GM12878 (cell line): ENCODE measurements at regions not wholly inside any gene's neighbourhood (a gene's known extent, or its start where the extent isn't known, plus 50 kb on each side); places are given as distances from the start of the nearest gene placed in this dataset.

ENCODE experiments used
- ATAC-seq: fragments of 200-7000 bp; cut with Tn5 transposase; 3 replicates; pipeline ENCODE4 v1.9.1; 2020; ENCODE audit warnings: mild to moderate bottlenecking, moderate library complexity
- BruUV-seq: library from RNA; stranded (reverse); fragments of 400-500 nt; replicated peaks from 2 replicates; lab custom pipeline; 2021; lab: Mats Ljungman, UMichigan
- CTCF ChIA-PET: fragments of 300-600 bp; sonication (Branson Sonifier 250); formaldehyde crosslinking; extraction: SDS; loops from one replicate; lab custom pipeline; 2021; ENCODE audit warnings: inconsistent platforms; lab: Yijun Ruan, JAX
- POLR2A ChIA-PET: fragments of 350-600 bp; formaldehyde crosslinking; extraction: SDS; loops from one replicate; lab custom pipeline; 2021; ENCODE audit warnings: inconsistent platforms; lab: Charles Lee
- RAD21 ChIA-PET: fragments of 300-600 bp; sonication (Branson Sonifier 250); formaldehyde crosslinking; loops from one replicate; lab custom pipeline; 2023; ENCODE audit warnings: antibody characterized with exemption; ENCODE audit not compliant: unreplicated experiment; lab: Charles Lee
- SMC1A ChIA-PET: fragments of 300-600 bp; sonication (Branson Sonifier 250); formaldehyde crosslinking; loops from one replicate; lab custom pipeline; 2023; ENCODE audit not compliant: unreplicated experiment, uncharacterized antibody; lab: Charles Lee
- DNase-seq: peaks from one replicate; pipeline ENCODE4 v3.0.0-alpha.2; 2011; ENCODE audit warnings: low read depth, low spot score
- FAIRE-seq: peaks from 3 replicates; lab custom pipeline; 2011; peaks lifted over from hg19 to GRCh38; lab: Jason Lieb, UNC
- H2AFZ ChIP-seq: 2 replicates; pipeline ENCODE4 v1.6.0; 2011; ENCODE audit warnings: low read depth, low read length, control low read depth; ENCODE audit not compliant: control insufficient read depth
- H3K27ac ChIP-seq: 2 replicates; pipeline ENCODE4 v1.5.1; 2011; ENCODE audit warnings: control low read depth; ENCODE audit not compliant: control insufficient read depth, insufficient read depth
- H3K27me3 ChIP-seq, 2 experiments: replicated peaks in 1 of 2; 2 replicates each; pipeline versions ENCODE4 v1.6.0 to v1.6.1; 2011; ENCODE audit warnings: low read length in 1 of 2; ENCODE audit not compliant: control insufficient read depth in 2 of 2, insufficient read depth in 2 of 2
- H3K36me3 ChIP-seq, 2 experiments: 2 replicates each; pipeline ENCODE4 v1.5.1; 2011; ENCODE audit warnings: low read length in 1 of 2; ENCODE audit not compliant: control insufficient read depth in 2 of 2, insufficient read depth in 2 of 2
- H3K4me1 ChIP-seq: 2 replicates; pipeline ENCODE4 v1.6.1; 2011; ENCODE audit warnings: mild to moderate bottlenecking, low read length, moderate library complexity, mixed read lengths; ENCODE audit not compliant: control insufficient read depth, insufficient read depth
- H3K4me2 ChIP-seq: 2 replicates; pipeline ENCODE4 v1.6.0; 2011; ENCODE audit warnings: control low read depth; ENCODE audit not compliant: control insufficient read depth, insufficient read depth
- H3K4me3 ChIP-seq: fragments of 200-600 bp; sonication (generic); 2 replicates; pipeline ENCODE4 v1.5.1; 2016
- H3K79me2 ChIP-seq: 2 replicates; pipeline ENCODE4 v1.6.0; 2011; ENCODE audit warnings: low read length; ENCODE audit not compliant: control insufficient read depth, insufficient read depth
- H3K9ac ChIP-seq: 2 replicates; pipeline ENCODE4 v1.8.0; 2011; ENCODE audit warnings: low read length, control low read depth, mixed read lengths; ENCODE audit not compliant: control insufficient read depth, insufficient read depth
- H3K9me3 ChIP-seq: replicated peaks from 3 replicates; pipeline ENCODE4 v1.5.1; 2011; ENCODE audit warnings: mild to moderate bottlenecking, low read length; ENCODE audit not compliant: control insufficient read depth, insufficient read depth
- H4K20me1 ChIP-seq: 2 replicates; pipeline ENCODE4 v1.6.0; 2011; ENCODE audit not compliant: control insufficient read depth, insufficient read depth
- BCL11A ChIP-seq: IDR thresholded peaks from 2 replicates; pipeline ENCODE4 v1.6.1; 2011; ENCODE audit warnings: low read depth, low read length
- CEBPB ChIP-seq, 2 experiments: fragments of 150-350 bp in 1 of 2; IDR thresholded peaks; 2 replicates each; pipeline ENCODE4 v1.6.1; 2012 to 2014; ENCODE audit warnings: low read depth in 2 of 2, low read length in 2 of 2, borderline replicate concordance in 1 of 2, inconsistent platforms in 1 of 2
- EED ChIP-seq: sonication (generic); IDR thresholded peaks from 2 replicates; pipeline ENCODE4 v1.6.1; 2016; ENCODE audit warnings: antibody characterized with exemption, low read depth
- ELK1 ChIP-seq: IDR thresholded peaks from 2 replicates; pipeline ENCODE4 v1.6.1; 2012; ENCODE audit warnings: low read depth, low read length, improper control_type of control experiment
- LARP7 ChIP-seq: fragments of 450-650 bp; IDR thresholded peaks from 2 replicates; pipeline ENCODE4 v1.6.1; 2017; ENCODE audit warnings: mild to moderate bottlenecking
- MXI1 ChIP-seq: fragments of 150-350 bp; IDR thresholded peaks from 2 replicates; pipeline ENCODE4 v1.6.1; 2011; ENCODE audit warnings: low read depth, mild to moderate bottlenecking, inconsistent platforms, low read length, improper control_type of control experiment
- NFXL1 ChIP-seq: fragments of 450-650 bp; IDR thresholded peaks from 2 replicates; pipeline ENCODE4 v1.6.1; 2017; ENCODE audit warnings: antibody characterized with exemption, mild to moderate bottlenecking, borderline replicate concordance
- PML ChIP-seq: IDR thresholded peaks from 2 replicates; pipeline ENCODE4 v1.6.1; 2012; ENCODE audit warnings: low read length, inconsistent platforms
- RAD21 ChIP-seq: IDR thresholded peaks from 2 replicates; pipeline ENCODE4 v1.6.1; 2011; ENCODE audit warnings: mild to moderate bottlenecking, low read depth, low read length, moderate library complexity; ENCODE audit not compliant: insufficient read depth
- SMAD5 ChIP-seq: IDR thresholded peaks from 2 replicates; pipeline ENCODE4 v1.6.1; 2016; ENCODE audit warnings: antibody characterized with exemption, low read depth
- SUZ12 ChIP-seq: fragments of 200-600 bp; sonication (generic); IDR thresholded peaks from one replicate; pipeline ENCODE4 v1.6.1; 2018; ENCODE audit warnings: antibody characterized with exemption, mild to moderate bottlenecking; ENCODE audit not compliant: unreplicated experiment
- ZBTB4 ChIP-seq: fragments of 450-650 bp; formaldehyde crosslinking; IDR thresholded peaks from 2 replicates; pipeline ENCODE4 v1.4.0; 2022; ENCODE audit warnings: mild to moderate bottlenecking, moderate library complexity
- ZNF217 ChIP-seq: fragments of 450-650 bp; IDR thresholded peaks from 2 replicates; pipeline ENCODE4 v1.6.1; 2017; ENCODE audit warnings: antibody characterized with exemption, mild to moderate bottlenecking
- WGBS: methylation state at CpG from one replicate; pipeline ENCODE4 v1.1.6; 2016; ENCODE audit warnings: low lambda C conversion rate; ENCODE audit not compliant: insufficient replicate concordance, insufficient coverage; ENCODE audit errors: missing lambda C conversion rate; 5-methylcytosine and 5-hydroxymethylcytosine counted together
- in situ Hi-C: fragments of 300-500 bp; cut with MboI; formaldehyde crosslinking; loops from 9 replicates; pipeline ENCODE4 v1.14.3; 2018; ENCODE audit warnings: mixed read lengths
- intact Hi-C: fragments of 100-400 bp; cut with micrococcal nuclease; formaldehyde crosslinking; loops from one replicate; pipeline ENCODE4 v1.14.2; 2022; ENCODE audit not compliant: unreplicated experiment

- no peak overlapping the region for H3K4me2 ChIP-seq
- ChIA-PET CTCF (no interaction called here), RAD21 (no interaction called here), POLR2A (no interaction called here), SMC1A (interaction anchor here (1.0 to 1.2 kb wide), 2 partner anchors 8 to 21 kb away, joined by 3 read pairs; no protein-coding TSS in a partner anchor)
- H3K4me1 ChIP-seq: no peaks in the 10 kb centered on the region
- FAIRE-seq: no peak
- BruUV-seq: no TSS peak
- no peak overlapping the region for H2AFZ ChIP-seq
- H3K79me2 ChIP-seq: no peaks in the 10 kb centered on the region
- intact Hi-C loops (no loop called here), in situ Hi-C loops (no loop called here)
- H3K9me3 ChIP-seq: no peaks in the 10 kb centered on the region
- TF ChIP-seq RAD21 (no peak), ELK1 (no peak), SMAD5 (no peak), EED (no peak), MXI1 (no peak), LARP7 (no peak), CEBPB (IDR thresholded peaks at IDR 0.05; ENCODE audit: borderline replicate concordance in 1 of 2, low read depth in 2 of 2, low read length in 2 of 2) (no peak), SUZ12 (no peak), NFXL1 (no peak), BCL11A (no peak), ZBTB4 (CRISPR knock-in tag) (no peak), ZNF217 (no peak), PML (no peak)
- no peak overlapping the region for H3K4me3 ChIP-seq
- H3K36me3 ChIP-seq: no peaks in the 10 kb centered on the region
- no peak overlapping the region for H3K9ac ChIP-seq
- no peak for ATAC-seq
- DNase-seq: no peak
- no peaks in the 10 kb centered on the region for H4K20me1 ChIP-seq
- no peak overlapping the region for H3K27ac ChIP-seq
- no peaks in the 10 kb centered on the region for H3K27me3 ChIP-seq
- WGBS: 67% methylated on average over 3 of the region's 3 CpGs
Measured at GRCh38 chr2:56505885-56506284, 322.1 kb downstream of the CCDC85A start.
